KMS-11 (cell line): ENCODE measurements at regions not wholly inside any gene's neighbourhood (a gene's known extent, or its start where the extent isn't known, plus 50 kb on each side); places are given as distances from the start of the nearest gene placed in this dataset.

Experiments used
- H2AFZ ChIP-seq: fragments of 200-600 bp; sonication (generic); 2 replicates; pipeline ENCODE4 v1.6.1; 2016; ENCODE audit warnings: antibody characterized with exemption, mixed run types, low read depth
- H3K27ac ChIP-seq: fragments of 200-600 bp; sonication (generic); 2 replicates; pipeline ENCODE4 v1.6.1; 2016; ENCODE audit warnings: mild to moderate bottlenecking, mixed run types
- H3K27me3 ChIP-seq: fragments of 200-600 bp; sonication (generic); 2 replicates; pipeline ENCODE4 v1.6.1; 2017; ENCODE audit warnings: mild to moderate bottlenecking, low read depth, mixed run types, moderate library complexity; ENCODE audit not compliant: insufficient read depth
- H3K36me3 ChIP-seq: fragments of 200-600 bp; sonication (generic); 2 replicates; pipeline ENCODE4 v1.6.1; 2017; ENCODE audit warnings: mild to moderate bottlenecking, mixed run types; ENCODE audit not compliant: insufficient read depth
- H3K4me1 ChIP-seq: fragments of 200-600 bp; sonication (generic); 2 replicates; pipeline ENCODE4 v1.6.1; 2016; ENCODE audit warnings: mild to moderate bottlenecking, low read depth, mixed run types; ENCODE audit not compliant: poor library complexity, severe bottlenecking
- H3K4me2 ChIP-seq: fragments of 200-600 bp; sonication (generic); 2 replicates; pipeline ENCODE4 v1.7.0; 2016; ENCODE audit warnings: mild to moderate bottlenecking, mixed run types
- H3K4me3 ChIP-seq: fragments of 200-600 bp; sonication (generic); IDR thresholded peaks from 2 replicates; pipeline ENCODE4 v1.6.1; 2017; ENCODE audit warnings: low read depth, low read length, mixed read lengths; ENCODE audit not compliant: insufficient read depth
- H3K79me2 ChIP-seq: fragments of 200-600 bp; sonication (generic); 2 replicates; pipeline ENCODE4 v1.6.1; 2016; ENCODE audit warnings: low read depth, mixed run types; ENCODE audit not compliant: insufficient read depth
- H3K9ac ChIP-seq: fragments of 200-600 bp; sonication (generic); 2 replicates; pipeline ENCODE4 v1.6.1; 2016; ENCODE audit warnings: mild to moderate bottlenecking, mixed run types
- H4K20me1 ChIP-seq: fragments of 200-600 bp; sonication (generic); 2 replicates; pipeline ENCODE4 v1.6.1; 2016; ENCODE audit warnings: mild to moderate bottlenecking, mixed run types; ENCODE audit not compliant: insufficient read depth
- TF ChIP-seq, protein P1 (sequence below): fragments of 200-600 bp; sonication (generic); conservative IDR thresholded peaks from 2 replicates; pipeline ENCODE4 v1.6.1; 2017; ENCODE audit warnings: low read depth, mild to moderate bottlenecking, antibody characterized with exemption, low read length, moderate library complexity, mixed read lengths

DNA sequence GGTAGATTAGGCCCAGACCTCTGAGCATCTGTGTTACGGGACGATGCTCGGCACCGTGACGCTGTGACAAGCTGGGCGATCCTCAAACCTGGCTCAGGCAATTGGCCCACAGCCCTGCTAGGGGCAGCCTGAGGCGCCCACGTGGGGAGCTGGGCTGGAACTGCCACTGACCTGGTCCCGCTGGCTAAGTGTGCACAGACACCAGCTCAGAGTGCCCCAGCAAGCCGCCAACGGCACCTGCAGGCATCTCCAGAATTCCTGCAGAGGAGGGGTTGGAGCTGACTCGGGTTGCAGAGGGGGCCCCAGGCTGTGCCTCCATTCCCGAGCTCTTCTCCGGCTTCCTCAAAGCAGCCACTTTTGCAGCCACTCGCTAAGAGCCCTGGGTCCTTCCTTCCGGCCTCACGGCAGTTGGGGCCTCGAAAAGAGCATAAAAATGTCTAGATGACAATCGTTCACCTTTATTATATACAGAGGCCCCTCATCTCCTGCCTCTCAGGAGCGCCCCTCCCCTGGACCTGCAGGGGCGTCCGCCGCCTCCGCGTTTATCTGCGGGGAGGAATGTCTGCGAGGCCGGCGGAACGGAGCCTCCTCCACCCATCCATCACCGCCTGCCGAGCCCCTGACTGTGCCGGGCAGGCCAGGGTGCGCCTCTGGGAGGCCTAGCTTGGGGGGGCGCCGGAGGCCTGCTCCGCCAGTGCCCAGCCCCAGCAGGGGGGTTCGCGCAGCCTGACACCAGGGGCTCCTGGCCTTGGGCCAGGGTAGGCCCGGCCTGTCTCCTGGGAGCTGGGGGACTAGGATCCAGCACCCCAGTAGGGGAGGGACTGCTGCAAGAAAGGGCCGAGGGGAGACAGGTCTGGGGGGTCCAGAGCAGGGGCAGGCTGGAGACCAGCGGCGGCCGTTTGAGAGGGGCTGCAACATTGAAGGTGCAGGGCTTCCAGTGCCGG, 144.9 kb downstream of the BARX1 start:
- TF ChIP-seq, protein P1, sequence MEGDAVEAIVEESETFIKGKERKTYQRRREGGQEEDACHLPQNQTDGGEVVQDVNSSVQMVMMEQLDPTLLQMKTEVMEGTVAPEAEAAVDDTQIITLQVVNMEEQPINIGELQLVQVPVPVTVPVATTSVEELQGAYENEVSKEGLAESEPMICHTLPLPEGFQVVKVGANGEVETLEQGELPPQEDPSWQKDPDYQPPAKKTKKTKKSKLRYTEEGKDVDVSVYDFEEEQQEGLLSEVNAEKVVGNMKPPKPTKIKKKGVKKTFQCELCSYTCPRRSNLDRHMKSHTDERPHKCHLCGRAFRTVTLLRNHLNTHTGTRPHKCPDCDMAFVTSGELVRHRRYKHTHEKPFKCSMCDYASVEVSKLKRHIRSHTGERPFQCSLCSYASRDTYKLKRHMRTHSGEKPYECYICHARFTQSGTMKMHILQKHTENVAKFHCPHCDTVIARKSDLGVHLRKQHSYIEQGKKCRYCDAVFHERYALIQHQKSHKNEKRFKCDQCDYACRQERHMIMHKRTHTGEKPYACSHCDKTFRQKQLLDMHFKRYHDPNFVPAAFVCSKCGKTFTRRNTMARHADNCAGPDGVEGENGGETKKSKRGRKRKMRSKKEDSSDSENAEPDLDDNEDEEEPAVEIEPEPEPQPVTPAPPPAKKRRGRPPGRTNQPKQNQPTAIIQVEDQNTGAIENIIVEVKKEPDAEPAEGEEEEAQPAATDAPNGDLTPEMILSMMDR: no peak

DNA sequence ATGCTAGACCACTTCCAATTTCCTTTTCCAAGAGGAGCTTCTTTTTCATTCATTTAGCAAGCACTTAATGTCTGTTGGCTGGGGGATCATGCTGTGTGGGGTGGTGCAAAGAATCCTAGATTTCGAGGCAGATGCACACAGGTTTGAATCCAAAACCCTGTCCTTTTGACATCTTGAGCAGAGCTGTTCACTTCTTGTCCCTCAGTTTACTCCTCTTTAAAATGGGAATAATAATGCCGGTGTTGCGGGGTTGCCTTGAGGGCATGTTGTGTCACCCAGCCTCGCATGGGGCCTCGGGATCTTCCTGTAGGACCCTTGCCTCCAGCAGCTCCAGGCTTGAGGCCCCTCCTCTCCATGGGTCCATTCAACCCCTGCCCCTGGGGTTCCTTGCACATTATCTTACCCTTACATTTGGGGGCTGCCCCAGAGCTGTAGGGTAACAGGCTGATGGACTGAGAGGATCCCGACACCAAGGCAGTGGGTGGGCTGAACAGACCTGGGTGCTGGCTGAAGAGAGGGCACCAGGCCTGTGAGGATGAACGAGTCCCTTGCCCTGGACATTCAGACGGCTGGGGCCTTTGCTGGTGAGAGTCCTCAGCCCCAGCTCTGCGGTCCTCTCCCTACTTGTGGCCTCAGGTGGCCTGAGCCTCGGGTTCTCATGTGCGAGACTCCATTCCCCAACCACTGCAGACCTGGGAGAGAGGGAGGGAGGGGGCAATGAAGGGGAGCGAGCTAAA, 145.8 kb downstream of the BARX1 start:
- TF ChIP-seq, protein P1: no peak
- Histone ChIP-seq H3K4me2 (no peak overlapping the region), H3K79me2 (no peaks in the 10 kb centered on the region), H3K4me3 (no peak overlapping the region), H3K27me3 (no peaks in the 10 kb centered on the region), H3K9ac (no peak overlapping the region), H3K4me1 (no peaks in the 10 kb centered on the region), H3K27ac (no peak overlapping the region), H4K20me1 (no peaks in the 10 kb centered on the region), H3K36me3 (no peaks in the 10 kb centered on the region), H2AFZ (no peak overlapping the region)

More for the DNA sequence above, 144.9 kb downstream of the BARX1 start:
- Histone ChIP-seq H3K4me2 (no peak overlapping the region), H4K20me1 (no peaks in the 10 kb centered on the region), H3K27ac (no peak overlapping the region), H3K4me3 (no peak overlapping the region), H3K4me1 (no peaks in the 10 kb centered on the region), H2AFZ (no peak overlapping the region), H3K27me3 (no peaks in the 10 kb centered on the region), H3K79me2 (no peaks in the 10 kb centered on the region), H3K36me3 (no peaks in the 10 kb centered on the region), H3K9ac (no peak overlapping the region)

DNA sequence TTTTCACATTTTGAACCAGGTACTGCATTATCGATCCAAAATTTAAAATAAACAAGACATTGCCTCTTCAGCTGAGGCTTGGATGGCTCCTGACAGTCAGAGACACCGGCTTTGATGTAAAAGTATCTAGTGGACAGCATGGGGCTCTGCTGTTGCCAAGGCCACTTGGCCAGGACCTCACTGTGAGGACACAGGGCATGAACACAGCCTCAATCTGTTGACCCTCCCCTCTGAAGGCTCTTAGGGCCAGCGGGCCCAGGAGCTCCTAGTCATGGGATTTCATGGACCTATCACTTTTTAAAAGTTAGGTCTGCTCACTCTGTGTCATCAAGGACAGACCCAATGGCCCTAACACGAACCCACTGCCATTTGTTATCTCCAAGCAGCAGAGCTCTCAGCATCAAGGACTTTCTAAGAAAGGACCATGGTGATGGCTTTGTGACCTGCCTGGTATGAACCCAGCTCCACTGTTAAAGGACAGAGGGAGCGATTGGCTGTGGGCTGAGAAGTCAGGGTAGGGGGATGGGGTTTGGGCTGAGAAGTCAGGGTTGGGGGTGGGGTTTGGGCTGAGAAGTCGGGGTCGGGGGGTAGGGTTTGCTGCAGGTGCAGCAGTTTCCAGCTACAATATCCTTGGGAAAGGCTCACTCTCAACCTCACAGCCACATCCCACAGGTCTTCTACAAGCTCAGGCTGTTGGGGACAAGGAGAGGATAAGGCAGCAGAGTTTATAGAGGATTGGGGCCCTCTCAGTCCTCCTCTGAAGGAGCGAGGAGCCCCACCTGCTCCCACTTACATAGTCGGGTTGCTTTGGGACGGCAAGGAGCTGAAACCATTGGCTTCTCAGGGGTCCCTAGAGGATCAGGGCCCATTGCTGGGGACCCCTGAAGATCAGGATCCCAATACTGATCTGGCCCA, 146.8 kb downstream of the BARX1 start:
- Histone ChIP-seq H3K9ac (no peak overlapping the region), H3K4me2 (no peak overlapping the region), H2AFZ (no peak overlapping the region), H3K27ac (no peak overlapping the region), H3K4me3 (no peak overlapping the region), H3K79me2 (no peaks in the 10 kb centered on the region), H3K36me3 (no peaks in the 10 kb centered on the region), H3K4me1 (no peaks in the 10 kb centered on the region), H4K20me1 (no peaks in the 10 kb centered on the region), H3K27me3 (no peaks in the 10 kb centered on the region)
- TF ChIP-seq, protein P1: no peak
